Fibroblast of lung (primary cell): ENCODE measurements at regions not wholly inside any gene's neighbourhood (a gene's known extent, or its start where the extent isn't known, plus 50 kb on each side); places are given as distances from the start of the nearest gene placed in this dataset.
"Not testable (repeated sequence)": the region's sequence is repeated elsewhere in the genome, so short reads cannot be mapped to it uniquely, and the experiment has no call there.

Experiments
- DNase-seq, 2 donors: peaks; one replicate each; pipeline versions ENCODE4 v3.0.0 to v3.0.0-alpha.2; 2010; ENCODE audit warnings: low read depth in 2 of 2
- H2AFZ ChIP-seq: 2 replicates; pipeline ENCODE4 v1.5.1; 2012; ENCODE audit warnings: low read length, control low read depth, inconsistent platforms
- H3K27ac ChIP-seq: 2 replicates; pipeline ENCODE4 v1.5.1; 2011; ENCODE audit warnings: low read length, control low read depth; ENCODE audit not compliant: insufficient read depth
- H3K27me3 ChIP-seq: 2 replicates; pipeline ENCODE4 v1.5.1; 2011; ENCODE audit warnings: mild to moderate bottlenecking, low read length; ENCODE audit not compliant: control insufficient read depth, insufficient read depth
- H3K36me3 ChIP-seq: 2 replicates; pipeline ENCODE4 v1.5.1; 2011; ENCODE audit warnings: low read length; ENCODE audit not compliant: control insufficient read depth, insufficient read depth
- H3K4me1 ChIP-seq: 2 replicates; pipeline ENCODE4 v1.5.1; 2011; ENCODE audit warnings: low read length; ENCODE audit not compliant: control insufficient read depth, insufficient read depth; ENCODE audit errors: extremely low read depth
- H3K4me2 ChIP-seq: 2 replicates; pipeline ENCODE4 v1.5.1; 2011; ENCODE audit warnings: low read length, control low read depth; ENCODE audit not compliant: insufficient read depth; ENCODE audit errors: extremely low read depth
- H3K4me3 ChIP-seq, 4 experiments: fragments of 200-600 bp in 1 of 4; sonication (generic) in 1 of 4; replicated peaks in 1 of 4; 2 replicates each; pipeline ENCODE4 v1.5.1; 2011 to 2016; ENCODE audit warnings: low read length in 4 of 4, low read depth in 3 of 4, mild to moderate bottlenecking in 3 of 4, control low read depth in 2 of 4, inconsistent platforms in 1 of 4, mixed read lengths in 1 of 4; ENCODE audit not compliant: insufficient read depth in 1 of 4; ENCODE audit errors: control extremely low read depth in 1 of 4
- H3K79me2 ChIP-seq: 2 replicates; pipeline ENCODE4 v1.5.1; 2012; ENCODE audit warnings: mild to moderate bottlenecking, low read length, inconsistent platforms; ENCODE audit not compliant: control insufficient read depth, insufficient read depth
- H3K9ac ChIP-seq: 2 replicates; pipeline ENCODE4 v1.5.1; 2011; ENCODE audit warnings: mild to moderate bottlenecking, low read length, control low read depth; ENCODE audit not compliant: insufficient read depth
- H3K9me3 ChIP-seq: 2 replicates; pipeline ENCODE4 v1.5.1; 2012; ENCODE audit warnings: low read depth, low read length; ENCODE audit not compliant: control insufficient read depth, insufficient read depth
- H4K20me1 ChIP-seq: 2 replicates; pipeline ENCODE4 v1.5.1; 2011; ENCODE audit warnings: low read length; ENCODE audit not compliant: control insufficient read depth, insufficient read depth; ENCODE audit errors: extremely low read depth
- EZH2 ChIP-seq: IDR thresholded peaks from 2 replicates; pipeline ENCODE4 v1.5.1; 2012; ENCODE audit warnings: low read length, control low read depth, mild to moderate bottlenecking; ENCODE audit errors: missing control alignments
- TF ChIP-seq, protein P1 (sequence below), 2 donors: IDR thresholded peaks in 1 of 2; conservative IDR thresholded peaks in 1 of 2; 1 replicate in 1 of 2; 2 replicates in 1 of 2; pipeline ENCODE4 v1.5.1; 2011 to 2012; ENCODE audit warnings: low read length in 2 of 2, control low read depth in 1 of 2, inconsistent platforms in 1 of 2, low read depth in 1 of 2, mild to moderate bottlenecking in 1 of 2

- TF ChIP-seq, protein P1, sequence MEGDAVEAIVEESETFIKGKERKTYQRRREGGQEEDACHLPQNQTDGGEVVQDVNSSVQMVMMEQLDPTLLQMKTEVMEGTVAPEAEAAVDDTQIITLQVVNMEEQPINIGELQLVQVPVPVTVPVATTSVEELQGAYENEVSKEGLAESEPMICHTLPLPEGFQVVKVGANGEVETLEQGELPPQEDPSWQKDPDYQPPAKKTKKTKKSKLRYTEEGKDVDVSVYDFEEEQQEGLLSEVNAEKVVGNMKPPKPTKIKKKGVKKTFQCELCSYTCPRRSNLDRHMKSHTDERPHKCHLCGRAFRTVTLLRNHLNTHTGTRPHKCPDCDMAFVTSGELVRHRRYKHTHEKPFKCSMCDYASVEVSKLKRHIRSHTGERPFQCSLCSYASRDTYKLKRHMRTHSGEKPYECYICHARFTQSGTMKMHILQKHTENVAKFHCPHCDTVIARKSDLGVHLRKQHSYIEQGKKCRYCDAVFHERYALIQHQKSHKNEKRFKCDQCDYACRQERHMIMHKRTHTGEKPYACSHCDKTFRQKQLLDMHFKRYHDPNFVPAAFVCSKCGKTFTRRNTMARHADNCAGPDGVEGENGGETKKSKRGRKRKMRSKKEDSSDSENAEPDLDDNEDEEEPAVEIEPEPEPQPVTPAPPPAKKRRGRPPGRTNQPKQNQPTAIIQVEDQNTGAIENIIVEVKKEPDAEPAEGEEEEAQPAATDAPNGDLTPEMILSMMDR (conservative IDR thresholded peaks at IDR 0.05 in 1 of 2, IDR thresholded peaks at IDR 0.05 in 1 of 2; ENCODE audit: low read depth in 1 of 2, low read length in 2 of 2) = no peak
- no peak for TF ChIP-seq EZH2
- H3K27me3 ChIP-seq = no peaks in the 10 kb centered on the region
Measured at GRCh38 chr9:115855458-115856133, 298.0 kb upstream of the PAPPA start.

DNA sequence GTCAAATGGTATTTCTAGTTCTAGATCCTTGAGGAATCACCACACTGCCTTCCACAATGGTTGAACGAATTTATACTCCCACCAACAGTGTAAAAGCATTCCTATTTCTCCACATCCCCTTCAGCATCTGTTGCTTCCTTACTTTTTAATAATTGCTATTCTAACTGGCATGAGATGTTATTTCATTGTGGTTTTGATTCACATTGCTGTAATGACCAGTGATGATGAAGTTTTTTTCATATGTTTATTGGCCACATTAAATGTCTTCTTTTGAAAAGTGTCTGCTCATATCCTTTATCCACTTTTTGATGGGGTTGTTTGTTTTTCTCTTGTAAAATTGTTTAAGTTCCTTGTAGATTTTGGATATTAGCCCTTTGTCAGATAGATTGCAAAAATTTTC is 295.2 kb upstream of the PAPPA start:
- not testable (repeated sequence) for H2AFZ ChIP-seq, H3K27me3 ChIP-seq, H3K36me3 ChIP-seq, H3K4me1 ChIP-seq, H3K4me2 ChIP-seq, H3K9ac ChIP-seq, H3K9me3 ChIP-seq, H3K27ac ChIP-seq, H3K4me3 ChIP-seq, H4K20me1 ChIP-seq, DNase-seq, H3K79me2 ChIP-seq

More at GRCh38 chr9:115855458-115856133, 298.0 kb upstream of the PAPPA start:
- no peak overlapping the region for H2AFZ ChIP-seq
- H3K4me3 ChIP-seq = no peak overlapping the region
- H3K9me3 ChIP-seq = no peaks in the 10 kb centered on the region
- H3K4me1 ChIP-seq = peaks cover 3% of the 10 kb centered on the region
- H4K20me1 ChIP-seq = no peaks in the 10 kb centered on the region
- H3K4me2 ChIP-seq = no peak overlapping the region
- H3K36me3 ChIP-seq = no peaks in the 10 kb centered on the region
- peak in 1 of 2 donors; percentile 17 for DNase-seq
- no peaks in the 10 kb centered on the region for H3K79me2 ChIP-seq
- no peak overlapping the region for H3K9ac ChIP-seq
- H3K27ac ChIP-seq = no peak overlapping the region

DNA sequence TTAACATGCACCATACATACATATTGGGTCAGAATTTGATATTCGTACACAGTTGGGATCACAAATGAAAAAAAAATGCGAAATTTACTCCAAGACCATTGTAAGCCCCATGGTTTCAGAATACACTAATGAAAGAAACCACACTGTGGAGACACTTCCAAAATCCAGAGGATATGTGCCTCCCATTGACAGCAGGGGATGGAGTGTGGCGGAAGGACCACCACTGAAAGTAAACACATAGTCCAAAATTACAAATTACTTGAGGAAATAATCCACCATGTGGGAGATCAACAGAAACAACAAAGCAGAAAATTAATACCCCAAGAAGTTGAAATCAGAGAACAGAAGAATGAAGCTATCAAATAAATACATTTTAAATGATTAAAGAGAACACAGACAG is 291.6 kb upstream of the PAPPA start:
- no peak for DNase-seq
- Histone ChIP-seq H3K9me3 (no peaks in the 10 kb centered on the region), H3K4me2 (no peak overlapping the region), H4K20me1 (no peaks in the 10 kb centered on the region), H3K27ac (no peak overlapping the region), H3K9ac (no peak overlapping the region), H3K36me3 (no peaks in the 10 kb centered on the region), H3K4me1 (no peaks in the 10 kb centered on the region), H3K79me2 (no peaks in the 10 kb centered on the region), H3K27me3 (no peaks in the 10 kb centered on the region), H2AFZ (no peak overlapping the region), H3K4me3 (no peak overlapping the region)
- TF ChIP-seq, protein P1 (conservative IDR thresholded peaks at IDR 0.05 in 1 of 2, IDR thresholded peaks at IDR 0.05 in 1 of 2; ENCODE audit: low read depth in 1 of 2, low read length in 2 of 2) = no peak
